DOHH2 (cell line): ENCODE measurements at regions not wholly inside any gene's neighbourhood (a gene's known extent, or its start where the extent isn't known, plus 50 kb on each side); places are given as distances from the start of the nearest gene placed in this dataset.

Experiments
- H3F3A ChIP-seq: fragments of 200-600 bp; sonication (generic), shearing (Covaris generic); 2 replicates; pipeline ENCODE4 v1.6.0; 2016; ENCODE audit warnings: antibody characterized with exemption, mild to moderate bottlenecking; ENCODE audit not compliant: control insufficient read depth, insufficient read depth
- H3K27ac ChIP-seq: fragments of 200-600 bp; sonication (generic); 2 replicates; pipeline ENCODE4 v1.5.1; 2014; ENCODE audit warnings: low read depth, mild to moderate bottlenecking, low read length, moderate library complexity
- H3K27me3 ChIP-seq: fragments of 200-600 bp; sonication (generic); 2 replicates; pipeline ENCODE4 v1.6.1; 2014; ENCODE audit warnings: mild to moderate bottlenecking, low read length, mixed read lengths; ENCODE audit not compliant: control insufficient read depth
- H3K36me3 ChIP-seq: fragments of 200-600 bp; sonication (generic); 2 replicates; pipeline ENCODE4 v1.6.1; 2014; ENCODE audit warnings: mild to moderate bottlenecking, low read length, moderate library complexity, mixed read lengths; ENCODE audit not compliant: control insufficient read depth
- H3K4me1 ChIP-seq: fragments of 200-600 bp; sonication (generic); 2 replicates; pipeline ENCODE4 v1.6.1; 2014; ENCODE audit warnings: mild to moderate bottlenecking, low read length, mixed read lengths; ENCODE audit not compliant: control insufficient read depth
- H3K4me2 ChIP-seq: fragments of 200-600 bp; sonication (generic); 2 replicates; pipeline ENCODE4 v1.6.0; 2014; ENCODE audit warnings: mild to moderate bottlenecking, low read length, moderate library complexity
- H3K4me3 ChIP-seq: fragments of 200-600 bp; sonication (generic); 2 replicates; pipeline ENCODE4 v1.5.1; 2014; ENCODE audit warnings: mild to moderate bottlenecking, low read length, mixed read lengths
- H3K79me2 ChIP-seq: fragments of 200-600 bp; sonication (generic); 2 replicates; pipeline ENCODE4 v1.6.1; 2014; ENCODE audit warnings: mild to moderate bottlenecking, low read length, mixed read lengths; ENCODE audit not compliant: control insufficient read depth
- H3K9me2 ChIP-seq: fragments of 200-600 bp; sonication (generic); replicated peaks from 2 replicates; pipeline ENCODE4 v1.6.1; 2014; ENCODE audit warnings: mild to moderate bottlenecking, low read length, mixed read lengths; ENCODE audit not compliant: control insufficient read depth
- H3K9me3 ChIP-seq: fragments of 200-600 bp; sonication (generic); 2 replicates; pipeline ENCODE4 v1.6.1; 2014; ENCODE audit warnings: antibody characterized with exemption, low read length, mixed read lengths; ENCODE audit not compliant: control insufficient read depth, insufficient read depth
- H4K20me1 ChIP-seq: fragments of 200-600 bp; sonication (generic); 2 replicates; pipeline ENCODE4 v1.6.0; 2014; ENCODE audit warnings: low read depth, mild to moderate bottlenecking, antibody characterized with exemption, low read length, moderate library complexity; ENCODE audit not compliant: control insufficient read depth, insufficient read depth
- CTCF ChIP-seq: fragments of 200-600 bp; sonication (generic); IDR thresholded peaks from one replicate; pipeline ENCODE4 v1.5.1; 2014; ENCODE audit warnings: antibody characterized with exemption, mild to moderate bottlenecking, low read depth, low read length; ENCODE audit not compliant: poor library complexity, severe bottlenecking
- EZH2phosphoT487 ChIP-seq: fragments of 200-600 bp; sonication (generic); IDR thresholded peaks from 2 replicates; pipeline ENCODE4 v1.6.1; 2017; ENCODE audit warnings: borderline replicate concordance, mild to moderate bottlenecking, antibody characterized with exemption, low read length, moderate library complexity, mixed read lengths

DNA sequence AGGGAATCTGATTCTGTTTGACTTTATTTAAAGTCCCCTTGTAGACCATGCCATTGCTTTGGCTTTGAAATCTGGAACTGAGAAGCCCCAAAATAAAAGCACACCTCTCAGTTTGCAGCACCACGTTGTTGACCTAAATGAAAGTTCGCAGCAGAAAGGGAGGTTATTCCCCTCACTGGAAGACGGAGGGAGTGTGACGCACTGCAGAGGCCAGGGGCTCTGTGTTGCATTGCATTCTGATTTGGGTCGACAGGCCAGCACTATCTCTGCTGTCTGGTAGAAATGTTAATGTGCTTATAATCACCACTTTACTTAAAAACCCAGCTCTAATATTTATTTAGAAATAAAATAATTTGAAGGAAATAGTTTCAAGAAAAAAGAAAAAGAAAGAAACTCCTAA, 675.2 kb upstream of the NR5A2 start:
- no peaks in the 10 kb centered on the region for H3F3A ChIP-seq
- no peak overlapping the region for H3K4me2 ChIP-seq
- H3K9me2 ChIP-seq = no peaks in the 10 kb centered on the region
- no peaks in the 10 kb centered on the region for H3K27me3 ChIP-seq
- H4K20me1 ChIP-seq = no peaks in the 10 kb centered on the region
- no peak for TF ChIP-seq CTCF
- no peak for TF ChIP-seq EZH2phosphoT487
- no peaks in the 10 kb centered on the region for H3K36me3 ChIP-seq
- H3K4me3 ChIP-seq = no peak overlapping the region
- H3K9me3 ChIP-seq = no peaks in the 10 kb centered on the region; the same call in 1 of the 2 replicates
- no peaks in the 10 kb centered on the region for H3K4me1 ChIP-seq
- H3K27ac ChIP-seq = no peak overlapping the region
- no peaks in the 10 kb centered on the region for H3K79me2 ChIP-seq

GRCh38 chr1:199353906-199354305, 673.6 kb upstream of the NR5A2 start:
- Histone ChIP-seq H3K9me2 (no peaks in the 10 kb centered on the region), H3F3A (no peaks in the 10 kb centered on the region), H3K27me3 (no peaks in the 10 kb centered on the region), H3K9me3 (no peaks in the 10 kb centered on the region; the same call in 1 of the 2 replicates), H3K4me1 (no peaks in the 10 kb centered on the region), H3K4me2 (no peak overlapping the region), H3K79me2 (no peaks in the 10 kb centered on the region), H4K20me1 (no peaks in the 10 kb centered on the region), H3K36me3 (no peaks in the 10 kb centered on the region), H3K4me3 (no peak overlapping the region), H3K27ac (no peak overlapping the region)
- TF ChIP-seq EZH2phosphoT487 (no peak), CTCF (no peak)

DNA sequence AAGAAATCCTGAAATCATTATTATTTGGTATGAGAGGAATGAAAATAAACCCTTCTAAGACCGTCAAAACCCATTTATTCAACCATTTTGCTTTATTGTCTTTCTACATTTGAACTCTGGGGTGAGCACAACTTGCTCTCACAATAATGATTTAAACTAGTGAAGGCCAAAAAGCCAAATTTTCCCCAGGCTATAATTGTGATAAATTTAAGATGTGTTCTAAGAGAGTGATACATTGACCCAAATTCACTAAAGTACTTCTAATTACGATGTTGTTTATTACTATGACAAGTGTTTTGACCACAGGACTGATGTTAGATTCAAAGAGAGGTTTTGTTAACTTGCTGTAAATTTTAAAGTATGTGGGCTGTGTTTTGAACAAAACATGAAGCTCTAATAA, 670.9 kb upstream of the NR5A2 start:
- H3K27ac ChIP-seq = no peak overlapping the region
- no peaks in the 10 kb centered on the region for H3K4me1 ChIP-seq
- H3K27me3 ChIP-seq = no peaks in the 10 kb centered on the region
- H3K4me2 ChIP-seq = no peak overlapping the region
- no peaks in the 10 kb centered on the region for H3F3A ChIP-seq
- TF ChIP-seq CTCF (no peak), EZH2phosphoT487 (no peak)
- no peaks in the 10 kb centered on the region for H3K9me2 ChIP-seq
- H3K9me3 ChIP-seq = no peaks in the 10 kb centered on the region
- no peak overlapping the region for H3K4me3 ChIP-seq
- H4K20me1 ChIP-seq = no peaks in the 10 kb centered on the region
- H3K79me2 ChIP-seq = no peaks in the 10 kb centered on the region
- no peaks in the 10 kb centered on the region for H3K36me3 ChIP-seq

- Histone ChIP-seq H3K4me2 (no peak overlapping the region), H3K79me2 (no peaks in the 10 kb centered on the region), H3K4me1 (no peaks in the 10 kb centered on the region), H3K4me3 (no peak overlapping the region), H3F3A (no peaks in the 10 kb centered on the region), H3K9me3 (no peaks in the 10 kb centered on the region), H3K9me2 (no peaks in the 10 kb centered on the region), H3K27me3 (no peaks in the 10 kb centered on the region), H3K36me3 (no peaks in the 10 kb centered on the region), H3K27ac (no peak overlapping the region), H4K20me1 (no peaks in the 10 kb centered on the region)
- no peak for TF ChIP-seq EZH2phosphoT487
- TF ChIP-seq CTCF = no peak
Measured at GRCh38 chr1:199357599-199357998, 669.9 kb upstream of the NR5A2 start.
